CD4-positive, alpha-beta T cell treated with Interleukin-12 subunit alpha and Interleukin-12 subunit beta, for 1 hour (primary cell): ENCODE measurements at regions not wholly inside any gene's neighbourhood (a gene's known extent, or its start where the extent isn't known, plus 50 kb on each side); places are given as distances from the start of the nearest gene placed in this dataset.

Source experiments
- DNase-seq: peaks from one replicate; pipeline ENCODE4 v3.0.0-alpha.2; 2020

DNA sequence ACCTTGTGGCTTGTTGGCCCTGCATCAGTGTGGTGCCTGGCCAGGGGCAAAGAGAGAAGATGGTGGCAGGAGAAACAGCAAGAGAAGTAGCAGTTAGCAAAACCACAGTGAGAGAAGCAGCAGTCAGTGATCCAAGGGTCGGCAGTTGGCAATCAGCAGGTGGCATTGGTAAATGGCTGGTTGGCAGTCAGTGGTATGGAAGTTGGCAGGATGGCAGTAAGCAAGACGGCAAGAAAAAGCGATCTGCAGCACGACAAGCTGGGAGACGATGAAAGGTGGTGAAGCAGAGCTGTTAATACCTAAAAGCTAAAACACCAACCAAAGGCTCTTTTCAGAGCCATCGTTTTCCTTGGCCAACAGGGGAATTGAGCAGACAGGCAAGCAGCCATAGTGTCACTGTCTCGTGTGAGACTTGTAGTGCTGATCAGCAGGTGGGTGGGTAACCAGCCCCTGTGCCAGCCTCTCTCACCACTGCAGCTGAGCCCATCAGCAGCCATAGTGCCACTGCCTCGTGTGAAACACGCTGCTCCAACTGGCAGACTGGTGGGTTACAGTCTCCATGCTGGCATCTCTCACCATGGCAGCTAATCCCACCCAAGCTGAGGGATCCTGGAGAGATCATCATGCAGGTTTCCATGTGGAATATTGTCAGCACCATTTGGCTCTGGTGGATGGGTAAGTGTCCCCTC, 2078.4 kb downstream of the PCDH7 start:
- no peak for DNase-seq

DNA sequence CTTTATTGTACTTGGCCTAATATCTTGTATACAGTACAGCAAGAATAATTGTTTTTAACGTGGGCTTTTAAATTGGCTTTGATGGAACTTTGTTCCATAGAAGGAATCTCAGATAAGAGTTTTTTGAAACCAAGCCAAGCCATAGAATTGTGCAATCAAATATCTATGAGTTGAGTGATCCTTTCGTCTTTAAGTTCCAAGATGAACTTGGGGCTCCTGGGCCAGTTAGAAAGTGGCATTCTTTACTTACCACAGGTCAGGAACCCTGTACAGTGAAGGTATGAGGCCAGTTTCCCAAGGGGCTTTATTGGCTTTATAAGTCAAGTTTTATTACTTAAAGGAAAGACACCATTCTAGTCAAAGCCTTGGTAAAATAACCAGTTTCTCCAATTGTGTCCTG, 2104.2 kb downstream of the PCDH7 start:
- DNase-seq: no peak

- DNase-seq: no peak
Observed at GRCh38 chr4:32826169-32826568, 2106.0 kb downstream of the PCDH7 start.

DNA sequence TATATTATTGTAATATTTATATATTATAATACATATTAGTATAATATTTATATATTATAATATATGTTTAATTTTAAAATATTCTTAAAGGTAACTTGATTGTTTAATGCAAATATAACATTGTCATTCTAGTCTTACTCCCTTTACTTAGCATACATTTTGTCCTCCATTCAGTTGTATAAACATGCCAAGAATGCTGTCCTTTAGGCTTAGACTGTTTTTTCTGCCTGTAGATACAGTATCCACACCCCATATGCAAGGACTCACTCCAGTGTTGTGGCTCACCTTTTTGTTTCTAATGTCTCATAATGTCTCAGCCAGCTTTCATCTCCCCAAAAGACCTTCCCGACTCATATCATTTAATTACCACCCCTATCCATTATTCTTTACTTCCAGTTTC, 2110.0 kb downstream of the PCDH7 start:
- DNase-seq: no peak

- DNase-seq: no peak
Observed at GRCh38 chr4:32831104-32831503, 2110.9 kb downstream of the PCDH7 start.

- no peak for DNase-seq
Observed at GRCh38 chr4:32840461-32841189, 2120.5 kb downstream of the PCDH7 start.

GRCh38 chr4:32841217-32841616, 2121.0 kb downstream of the PCDH7 start:
- no peak for DNase-seq

DNA sequence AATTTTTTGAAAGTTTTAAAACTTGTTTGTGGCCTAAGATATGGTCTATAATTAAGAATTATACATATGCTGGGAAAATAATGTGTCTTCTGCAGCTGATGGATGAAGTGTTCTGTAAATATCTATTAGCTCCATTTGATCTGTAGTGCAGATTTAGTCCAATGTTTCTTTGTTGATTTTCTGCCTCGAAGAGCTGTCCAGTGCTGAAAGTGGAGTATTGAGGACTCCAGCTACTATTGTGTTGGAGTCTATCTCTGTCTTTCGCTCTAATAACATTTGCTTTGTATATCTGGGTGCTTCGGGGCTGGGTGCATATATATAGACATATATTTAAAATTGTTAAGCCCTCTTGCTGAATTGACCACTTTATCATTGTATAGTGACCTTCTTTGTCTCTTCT, 2127.3 kb downstream of the PCDH7 start:
- DNase-seq: no peak

GRCh38 chr4:32855622-32856021, 2135.5 kb downstream of the PCDH7 start:
- DNase-seq: no peak

- no peak for DNase-seq
Observed at GRCh38 chr4:32858361-32858760, 2138.2 kb downstream of the PCDH7 start.

- DNase-seq: no peak
Observed at GRCh38 chr4:32858971-32859370, 2138.8 kb downstream of the PCDH7 start.

GRCh38 chr4:32864713-32865351, 2144.7 kb downstream of the PCDH7 start:
- DNase-seq: no peak

DNA sequence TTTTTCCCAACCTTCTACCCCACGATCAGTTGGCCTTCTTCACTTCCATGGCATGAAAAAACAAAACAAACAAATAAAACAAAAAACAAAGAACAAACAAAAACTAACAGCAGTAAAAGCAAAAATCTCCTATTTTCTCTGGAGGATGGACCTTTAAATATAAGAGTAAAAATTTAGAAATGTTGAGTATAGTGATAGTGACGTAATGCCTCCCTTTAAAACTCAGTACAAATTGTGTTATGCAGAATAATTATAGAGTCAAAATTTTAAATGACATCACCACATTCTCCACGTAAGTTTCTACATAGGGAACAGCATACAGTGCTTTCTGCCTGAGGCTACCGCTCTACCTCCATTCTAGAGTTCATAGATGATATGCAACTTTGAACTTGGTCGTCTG, 2156.4 kb downstream of the PCDH7 start:
- DNase-seq: no peak

GRCh38 chr4:32879913-32880312, 2159.7 kb downstream of the PCDH7 start:
- DNase-seq: no peak

DNA sequence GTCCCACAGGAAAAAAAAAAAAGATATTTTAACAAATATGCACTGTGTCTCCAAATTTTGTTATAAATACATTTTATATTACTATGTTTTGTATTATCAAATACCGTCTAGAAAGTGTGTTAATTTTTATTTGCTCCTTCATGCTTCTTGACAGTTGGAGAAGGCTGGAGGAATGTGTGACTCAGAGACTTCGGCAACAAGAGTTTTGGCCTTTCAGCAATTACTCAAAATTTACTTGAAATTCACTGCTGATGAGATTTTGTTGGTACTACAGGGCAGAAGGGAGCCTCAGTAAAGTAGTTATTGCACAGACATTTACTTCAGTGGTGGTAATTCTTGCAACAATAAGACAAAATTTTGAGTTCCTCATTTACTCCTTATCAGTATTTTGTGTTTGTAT, 2164.0 kb downstream of the PCDH7 start:
- no peak for DNase-seq

GRCh38 chr4:32890398-32890797, 2170.2 kb downstream of the PCDH7 start:
- DNase-seq: no peak

DNA sequence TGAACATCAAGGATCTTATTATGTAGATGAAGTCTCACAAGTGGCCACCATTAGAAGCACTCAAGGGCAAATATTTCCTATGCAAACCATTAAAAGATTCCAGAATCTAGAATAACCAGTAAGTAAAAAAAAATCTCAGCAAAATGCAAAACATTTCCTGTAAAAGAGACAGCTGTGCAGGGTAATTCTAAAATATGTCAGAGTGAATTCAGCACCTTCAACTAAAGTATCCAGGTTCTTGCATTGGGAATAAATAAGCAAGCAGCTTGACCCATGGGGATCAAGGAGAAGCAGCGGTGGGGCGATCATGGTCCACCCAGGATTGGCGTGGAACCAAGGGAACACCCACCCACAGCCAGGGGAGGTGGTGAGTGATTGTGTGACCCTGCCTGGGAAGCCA, 2188.9 kb downstream of the PCDH7 start:
- DNase-seq: no peak

- DNase-seq: no peak
Observed at GRCh38 chr4:32909736-32910135, 2189.6 kb downstream of the PCDH7 start.

DNA sequence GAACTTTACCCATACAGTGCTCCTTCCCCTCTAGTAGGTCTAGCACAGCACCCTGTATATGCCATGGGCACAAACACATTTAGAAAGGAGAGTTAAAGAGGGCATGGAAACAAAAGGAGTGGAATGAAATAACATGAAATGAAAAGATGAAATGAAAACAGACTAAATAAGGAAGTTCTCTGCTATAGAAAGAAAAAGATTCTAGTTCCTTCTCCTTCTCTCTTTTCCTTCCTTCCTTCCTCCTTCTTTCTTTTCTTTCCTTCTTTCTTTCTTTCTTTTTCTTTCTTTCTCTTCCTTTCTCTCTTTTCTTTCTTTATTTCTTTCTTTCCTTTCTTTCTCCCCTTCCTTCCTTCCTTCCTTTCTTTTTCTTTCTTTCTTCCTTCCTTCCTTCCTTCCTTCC, 2197.4 kb downstream of the PCDH7 start:
- no peak for DNase-seq

- DNase-seq: no peak
Observed at GRCh38 chr4:32929796-32930699, 2209.9 kb downstream of the PCDH7 start.

- DNase-seq: no peak
Observed at GRCh38 chr4:32930700-32931099, 2210.5 kb downstream of the PCDH7 start.

DNA sequence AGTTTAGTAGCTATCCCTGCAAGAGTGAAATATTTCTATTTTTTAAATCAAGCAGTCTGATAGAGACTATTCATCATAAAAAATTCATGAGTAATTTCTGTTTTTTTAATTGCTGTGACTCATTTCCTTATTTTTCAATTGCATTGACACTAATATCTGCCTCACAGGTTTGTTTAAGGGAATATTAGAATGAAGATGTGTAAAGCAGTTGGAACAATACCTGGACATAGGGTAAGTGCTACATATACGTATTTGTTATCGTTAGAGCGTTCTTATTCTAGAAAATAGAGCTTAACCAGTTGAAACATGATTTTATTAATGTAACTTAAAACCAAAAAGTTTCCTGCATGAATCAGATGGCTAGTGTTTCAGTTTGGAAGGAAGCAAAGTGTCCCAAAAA, 2211.3 kb downstream of the PCDH7 start:
- no peak for DNase-seq

- DNase-seq: no peak
Observed at GRCh38 chr4:32932156-32932555, 2212.0 kb downstream of the PCDH7 start.
